ENCODE measurements at regions not wholly inside any gene's neighbourhood (a gene's known extent, or its start where the extent isn't known, plus 50 kb on each side); places are given as distances from the start of the nearest gene placed in this dataset.
"Not testable (repeated sequence)": the region's sequence is repeated elsewhere in the genome, so short reads cannot be mapped to it uniquely, and the experiment has no call there.

DNA sequence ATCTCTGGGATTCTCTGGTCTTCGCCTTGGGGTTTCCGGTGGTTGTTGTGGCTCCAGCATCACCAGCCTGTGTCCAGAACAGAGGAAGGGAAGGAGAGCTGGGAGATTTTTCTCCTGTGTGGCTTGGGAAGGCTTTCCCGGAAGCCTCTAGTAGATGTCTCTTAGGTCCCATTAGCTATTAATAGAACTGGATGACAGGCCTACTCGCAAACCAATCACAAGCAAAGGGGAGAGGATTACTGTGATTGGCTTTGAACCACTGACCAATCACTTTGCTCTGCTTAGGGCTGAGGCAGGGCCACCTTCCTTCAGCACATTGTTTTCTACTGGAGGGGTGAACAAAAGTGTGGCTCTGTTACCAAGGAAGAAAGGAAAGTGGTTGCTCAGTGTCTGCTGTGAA lies 203.4 kb upstream of the SULF2 start:
- H3K27ac ChIP-seq: no peak overlapping the region
- ATAC-seq (no peak), DNase-seq (no peak)
- no peak for TF ChIP-seq POLR2A (IDR thresholded peaks at IDR 0.05)
- no peak for TF ChIP-seq CTCF (IDR thresholded peaks at IDR 0.05)
- 57 to 58% methylated on average over 4 of the region's 4 CpGs for WGBS, 2 donors
- intact Hi-C loops (cut with DNase I): no loop called here
- H3K9me3 ChIP-seq: no peaks in the 10 kb centered on the region
- H3K4me3 ChIP-seq: no peak overlapping the region
- H3K27me3 ChIP-seq: no peaks in the 10 kb centered on the region
- H3K4me1 ChIP-seq: no peaks in the 10 kb centered on the region
- no peaks in the 10 kb centered on the region for H3K36me3 ChIP-seq (replicated peaks in 1 of 2; ENCODE audit: insufficient read depth in 1 of 2, low read depth in 2 of 2)

DNA sequence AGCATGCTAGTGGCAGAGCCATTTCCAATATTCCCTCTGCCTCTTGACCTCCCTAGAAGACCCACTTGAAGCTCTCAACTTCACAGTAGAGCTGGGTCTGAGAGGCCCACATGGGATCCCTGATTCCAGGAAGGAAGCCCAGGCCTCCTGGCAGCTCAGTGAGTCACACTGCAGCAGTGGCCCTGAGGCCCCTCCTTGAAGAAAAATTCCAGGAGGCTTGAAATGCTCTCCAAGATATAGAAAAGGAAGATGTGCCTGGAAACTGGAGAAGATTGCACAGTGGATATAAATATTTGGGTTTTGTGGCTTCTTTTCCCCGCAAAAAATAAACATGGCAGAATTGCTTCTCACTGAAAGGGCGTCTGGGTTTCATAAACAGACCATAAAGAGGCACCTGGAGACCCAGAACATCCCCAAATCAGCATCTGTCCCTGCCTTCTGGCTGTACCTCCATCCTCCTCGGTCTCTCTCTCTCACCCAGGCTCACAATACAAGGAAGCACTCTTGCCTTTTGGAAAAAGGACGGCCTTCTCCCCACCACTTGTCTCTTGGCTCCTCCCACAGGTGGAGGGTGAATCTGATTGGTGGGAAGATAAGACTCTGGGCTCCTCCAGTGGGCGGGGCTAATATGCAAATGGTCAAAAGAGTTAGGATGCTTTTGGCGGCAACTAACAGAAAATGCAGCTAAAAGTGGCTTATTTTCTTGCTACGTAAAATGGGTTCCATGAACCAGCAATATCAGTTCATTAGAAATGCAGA lies 200.0 kb upstream of the SULF2 start:
- ATAC-seq (no peak), DNase-seq (no peak)
- TF ChIP-seq CTCF (IDR thresholded peaks at IDR 0.05) (no peak), POLR2A (IDR thresholded peaks at IDR 0.05) (no peak)
- Histone ChIP-seq H3K4me1 (no peaks in the 10 kb centered on the region), H3K27ac (no peak overlapping the region), H3K9me3 (no peaks in the 10 kb centered on the region), H3K36me3 (replicated peaks in 1 of 2; ENCODE audit: insufficient read depth in 1 of 2, low read depth in 2 of 2) (no peaks in the 10 kb centered on the region), H3K27me3 (no peaks in the 10 kb centered on the region), H3K4me3 (no peak overlapping the region)
- WGBS, 2 donors: 69 to 71% methylated on average over 7 of the region's 7 CpGs
- intact Hi-C loops (cut with DNase I): no loop called here

DNA sequence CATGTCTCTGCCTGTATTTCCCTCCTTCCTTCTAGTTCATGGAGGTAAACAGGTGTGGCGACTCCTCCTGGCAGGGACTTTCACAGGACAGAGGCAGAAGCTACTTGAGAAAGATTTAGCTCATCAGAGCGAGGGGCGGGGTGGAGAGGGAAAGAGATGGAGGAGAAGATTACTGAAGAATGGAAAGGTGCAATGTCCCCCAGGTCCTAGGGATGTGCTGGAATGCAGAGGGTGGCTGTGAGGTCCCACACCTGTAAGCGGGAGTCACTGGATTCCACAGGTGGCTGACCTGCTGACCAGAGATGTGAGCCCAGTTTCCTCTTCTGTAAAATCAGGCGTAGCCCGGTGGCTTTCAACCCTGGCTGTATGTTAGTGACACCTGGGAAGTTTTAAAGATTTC lies 199.2 kb upstream of the SULF2 start:
- no peak overlapping the region for H3K27ac ChIP-seq
- DNase-seq: no peak
- H3K4me1 ChIP-seq: no peaks in the 10 kb centered on the region
- H3K4me3 ChIP-seq: no peak overlapping the region
- H3K36me3 ChIP-seq (replicated peaks in 1 of 2; ENCODE audit: insufficient read depth in 1 of 2, low read depth in 2 of 2): no peaks in the 10 kb centered on the region
- TF ChIP-seq POLR2A (IDR thresholded peaks at IDR 0.05): no peak
- no peak for TF ChIP-seq CTCF (IDR thresholded peaks at IDR 0.05)
- WGBS, 2 donors: 60 to 67% methylated on average over 6 of the region's 6 CpGs
- H3K9me3 ChIP-seq: no peaks in the 10 kb centered on the region
- no peak for ATAC-seq
- H3K27me3 ChIP-seq: no peaks in the 10 kb centered on the region
- intact Hi-C loops (cut with DNase I): no loop called here

DNA sequence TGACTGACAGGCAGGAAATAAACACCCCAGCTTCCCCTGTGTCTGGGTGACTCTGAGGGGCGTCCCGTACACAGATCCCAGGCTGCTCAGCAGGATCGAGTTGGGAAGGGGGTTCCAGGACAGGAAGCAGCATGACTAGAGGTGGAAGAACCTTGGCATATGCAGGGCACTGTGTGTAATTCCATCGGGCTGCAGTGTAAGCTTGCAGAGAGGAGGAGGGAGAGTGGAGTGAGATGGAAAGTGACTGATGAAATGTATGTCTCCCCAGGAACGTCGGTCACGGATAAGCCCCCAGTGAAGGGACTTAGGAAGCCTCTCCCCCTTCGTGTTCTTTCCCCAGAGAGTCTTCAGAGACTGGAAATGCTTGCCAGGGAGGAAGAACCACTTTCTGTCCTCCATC lies 198.4 kb upstream of the SULF2 start:
- 24 to 28% methylated on average over 5 to 8 of the region's 8 CpGs for WGBS, 2 donors
- H3K9me3 ChIP-seq; H3K27me3 ChIP-seq; H3K27ac ChIP-seq; H3K4me3 ChIP-seq; H3K4me1 ChIP-seq; H3K36me3 ChIP-seq (replicated peaks in 1 of 2; ENCODE audit: insufficient read depth in 1 of 2, low read depth in 2 of 2); intact Hi-C loops (cut with DNase I); DNase-seq; ATAC-seq: not testable (repeated sequence)

- no peak for ATAC-seq
- no peaks in the 10 kb centered on the region for H3K4me1 ChIP-seq
- no peak for DNase-seq
- H3K27me3 ChIP-seq: no peaks in the 10 kb centered on the region
- no peak overlapping the region for H3K27ac ChIP-seq
- H3K4me3 ChIP-seq: no peak overlapping the region
- H3K36me3 ChIP-seq (replicated peaks in 1 of 2; ENCODE audit: insufficient read depth in 1 of 2, low read depth in 2 of 2): no peaks in the 10 kb centered on the region
- intact Hi-C loops (cut with DNase I): no loop called here
- TF ChIP-seq CTCF (IDR thresholded peaks at IDR 0.05): no peak
- no peak for TF ChIP-seq POLR2A (IDR thresholded peaks at IDR 0.05)
- no peaks in the 10 kb centered on the region for H3K9me3 ChIP-seq
- WGBS, 2 donors: 55 to 63% methylated on average over 13 to 15 of the region's 18 CpGs
Observed at GRCh38 chr20:47982574-47983360, 197.5 kb upstream of the SULF2 start.

Measured in body of pancreas (tissue), 4 donors.